ENCODE measurements at regions not wholly inside any gene's neighbourhood (a gene's known extent, or its start where the extent isn't known, plus 50 kb on each side); places are given as distances from the start of the nearest gene placed in this dataset.
"Not testable (repeated sequence)": the region's sequence is repeated elsewhere in the genome, so short reads cannot be mapped to it uniquely, and the experiment has no call there.

GRCh38 chr3:166975796-166976195, 404.3 kb downstream of the ZBBX start:
- DNase-seq, result not testable (repeated sequence)

GRCh38 chr3:166967714-166968113, 412.4 kb downstream of the ZBBX start:
- not testable (repeated sequence) for DNase-seq

- DNase-seq, result no peak
These were observed 417.2 kb downstream of the ZBBX start for GRCh38 chr3:166962911-166963310.

GRCh38 chr3:166957121-166957520, 423.0 kb downstream of the ZBBX start:
- DNase-seq, result no peak

- DNase-seq, result no peak
These were observed 424.7 kb downstream of the ZBBX start for GRCh38 chr3:166955201-166955939.

- DNase-seq, result no peak
These were observed 445.2 kb downstream of the ZBBX start for GRCh38 chr3:166934879-166935278.

- no peak for DNase-seq
These were observed 462.7 kb downstream of the ZBBX start for GRCh38 chr3:166917437-166917836.

- DNase-seq, result no peak
These were observed 477.7 kb downstream of the ZBBX start for GRCh38 chr3:166902374-166902773.

GRCh38 chr3:166900866-166901577, 479.1 kb downstream of the ZBBX start:
- DNase-seq, result no peak

GRCh38 chr3:166897811-166898210, 482.3 kb downstream of the ZBBX start:
- no peak for DNase-seq

GRCh38 chr3:166889241-166889640, 490.9 kb downstream of the ZBBX start:
- no peak for DNase-seq

GRCh38 chr3:166879661-166880060, 500.4 kb downstream of the ZBBX start:
- DNase-seq, result no peak

- no peak for DNase-seq
These were observed 502.1 kb downstream of the ZBBX start for GRCh38 chr3:166877971-166878370.

- no peak for DNase-seq
These were observed 515.3 kb downstream of the ZBBX start for GRCh38 chr3:166864473-166865467.

- DNase-seq, result no peak
These were observed 519.9 kb downstream of the ZBBX start for GRCh38 chr3:166860217-166860616.

GRCh38 chr3:166844329-166844728, 535.8 kb downstream of the ZBBX start:
- DNase-seq, result no peak

GRCh38 chr3:166842784-166843183, 537.3 kb downstream of the ZBBX start:
- not testable (repeated sequence) for DNase-seq

GRCh38 chr3:166837535-166837934, 542.6 kb downstream of the ZBBX start:
- no peak for DNase-seq

GRCh38 chr3:166836836-166837235, 543.3 kb downstream of the ZBBX start:
- DNase-seq, result no peak

- DNase-seq, result no peak
These were observed 550.2 kb downstream of the ZBBX start for GRCh38 chr3:166829896-166830295.

GRCh38 chr3:166818464-166818863, 561.6 kb downstream of the ZBBX start:
- DNase-seq, result no peak

- DNase-seq, result not testable (repeated sequence)
These were observed 562.8 kb downstream of the ZBBX start for GRCh38 chr3:166817269-166817668.
